ENCODE measurements at regions not wholly inside any gene's neighbourhood (a gene's known extent, or its start where the extent isn't known, plus 50 kb on each side); places are given as distances from the start of the nearest gene placed in this dataset.
"Not testable (repeated sequence)": the region's sequence is repeated elsewhere in the genome, so short reads cannot be mapped to it uniquely, and the experiment has no call there.

DNA sequence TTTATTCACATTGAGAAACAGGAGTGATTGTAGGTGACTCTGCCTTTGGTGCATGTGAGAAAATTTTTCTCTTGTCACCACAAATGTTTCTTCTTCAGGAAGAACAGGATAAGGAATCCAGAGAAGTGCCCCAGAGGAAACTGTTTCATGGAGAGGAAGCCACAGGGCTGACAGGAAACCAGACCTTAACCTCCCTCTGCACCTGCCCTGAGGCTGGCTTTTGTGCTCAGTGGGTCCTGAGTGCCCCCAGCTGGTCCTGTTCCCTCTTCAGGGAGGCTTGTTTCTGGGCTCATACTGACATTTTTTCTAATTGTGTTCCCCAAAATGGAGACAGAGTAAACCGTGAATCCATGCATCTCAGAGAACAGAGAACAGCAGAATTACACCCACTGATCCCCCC is 546.3 kb downstream of the GOLGA6L6 start:
- POLR2A ChIA-PET; H2AFZ ChIP-seq (ENCODE audit: insufficient read depth, low read depth, low read length, poor library complexity, severe bottlenecking); intact Hi-C loops (cut with micrococcal nuclease); H4K20me1 ChIP-seq (ENCODE audit: control insufficient read depth, insufficient read depth, low read length, poor library complexity, severe bottlenecking); DNase-seq; H3K4me1 ChIP-seq (ENCODE audit: control insufficient read depth in 2 of 2, insufficient read depth in 2 of 2, low read length in 2 of 2); H3K4me1 Mint-ChIP-seq; H3K27me3 ChIP-seq (replicated peaks in 1 of 4; ENCODE audit: control extremely low read depth in 1 of 4, control insufficient read depth in 3 of 4, insufficient read depth in 4 of 4, low read length in 3 of 4); H3K9me3 Mint-ChIP-seq (ENCODE audit: insufficient read depth); H3K9me3 ChIP-seq (ENCODE audit: control extremely low read depth in 1 of 3, control insufficient read depth in 2 of 3, insufficient read depth in 1 of 3, low read length in 2 of 3); H3K4me3 ChIP-seq (ENCODE audit: control extremely low read depth in 1 of 5, extremely low read depth in 1 of 5, insufficient read depth in 1 of 5, low read depth in 2 of 5, low read length in 4 of 5); H3K27ac ChIP-seq (ENCODE audit: low read length in 2 of 2); H3K79me2 ChIP-seq (ENCODE audit: control insufficient read depth, insufficient read depth, low read length); H3K4me2 ChIP-seq (replicated peaks; ENCODE audit: low read depth, low read length, poor library complexity, severe bottlenecking); ATAC-seq (ENCODE audit: low read depth); H3K9ac ChIP-seq (ENCODE audit: low read length); H3K27me3 Mint-ChIP-seq; CTCF ChIA-PET; H3K4me3 Mint-ChIP-seq; H3K27ac Mint-ChIP-seq; H3K36me3 ChIP-seq (replicated peaks in 1 of 2; ENCODE audit: control extremely low read depth in 1 of 2, control insufficient read depth in 1 of 2, extremely low read depth in 1 of 2, insufficient read depth in 2 of 2, low read length in 1 of 2): not testable (repeated sequence)
- no CpG with 5 or more reads among the region's 1 CpG for WGBS (ENCODE audit: insufficient coverage)

DNA sequence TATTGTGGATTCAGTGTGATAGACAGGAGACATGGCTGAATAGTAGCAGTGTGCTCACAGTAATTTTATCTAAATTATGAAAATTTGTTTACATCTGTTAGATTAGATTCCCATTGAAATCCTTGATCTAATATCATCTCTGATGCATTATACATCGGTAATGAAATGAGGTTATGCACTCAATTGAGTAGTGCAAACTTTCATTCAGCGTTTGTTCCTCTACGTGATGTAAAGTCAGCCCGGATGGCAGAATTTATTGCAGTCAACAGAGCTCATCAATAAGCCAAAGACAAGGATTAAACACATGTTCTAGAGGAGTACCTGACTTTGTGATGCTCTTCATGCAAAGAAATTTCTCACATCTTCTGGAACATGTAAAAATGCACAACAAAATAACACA is 549.2 kb downstream of the GOLGA6L6 start:
- Histone ChIP-seq H3K9me3 (ENCODE audit: control extremely low read depth in 1 of 3, control insufficient read depth in 2 of 3, insufficient read depth in 1 of 3, low read length in 2 of 3) (peaks cover 0 to 1% (median 0%) of the 10 kb centered on the region in 3 donors), H3K4me2 (replicated peaks; ENCODE audit: low read depth, low read length, poor library complexity, severe bottlenecking) (no peak overlapping the region), H3K4me3 (ENCODE audit: control extremely low read depth in 1 of 5, extremely low read depth in 1 of 5, insufficient read depth in 1 of 5, low read depth in 2 of 5, low read length in 4 of 5) (no peak overlapping the region), H3K27ac (ENCODE audit: low read length in 2 of 2) (no peak overlapping the region), H3K27me3 (replicated peaks in 1 of 4; ENCODE audit: control extremely low read depth in 1 of 4, control insufficient read depth in 3 of 4, insufficient read depth in 4 of 4, low read length in 3 of 4) (no peaks in the 10 kb centered on the region), H3K36me3 (replicated peaks in 1 of 2; ENCODE audit: control extremely low read depth in 1 of 2, control insufficient read depth in 1 of 2, extremely low read depth in 1 of 2, insufficient read depth in 2 of 2, low read length in 1 of 2) (no peaks in the 10 kb centered on the region), H3K79me2 (ENCODE audit: control insufficient read depth, insufficient read depth, low read length) (no peaks in the 10 kb centered on the region), H3K9ac (ENCODE audit: low read length) (no peak overlapping the region), H2AFZ (ENCODE audit: insufficient read depth, low read depth, low read length, poor library complexity, severe bottlenecking) (no peak overlapping the region), H3K4me1 (ENCODE audit: control insufficient read depth in 2 of 2, insufficient read depth in 2 of 2, low read length in 2 of 2) (no peaks in the 10 kb centered on the region), H4K20me1 (ENCODE audit: control insufficient read depth, insufficient read depth, low read length, poor library complexity, severe bottlenecking) (no peaks in the 10 kb centered on the region)
- POLR2A ChIA-PET: no interaction called here
- Mint-ChIP-seq H3K9me3 (ENCODE audit: insufficient read depth) (peaks cover 6% of the 10 kb centered on the region), H3K4me3 (no peak overlapping the region), H3K27me3 (no peaks in the 10 kb centered on the region), H3K4me1 (no peaks in the 10 kb centered on the region), H3K27ac (no peak overlapping the region)
- DNase-seq (no peak), ATAC-seq (ENCODE audit: low read depth) (no peak)
- TF ChIP-seq CTCF (IDR thresholded peaks at IDR 0.05) (no peak), EZH2 (IDR thresholded peaks at IDR 0.05; ENCODE audit: borderline replicate concordance, insufficient read depth, low read depth, low read length, poor library complexity, severe bottlenecking) (no peak)
- CTCF ChIA-PET: no interaction called here
- intact Hi-C loops (cut with micrococcal nuclease): no loop called here
- 82% methylated on average over 4 of the region's 4 CpGs for WGBS (ENCODE audit: insufficient coverage)
